Suppressor macrophage treated with lipopolysaccharide for 4 hours (primary cell): ENCODE measurements at regions not wholly inside any gene's neighbourhood (a gene's known extent, or its start where the extent isn't known, plus 50 kb on each side); places are given as distances from the start of the nearest gene placed in this dataset.
"Not testable (repeated sequence)": the region's sequence is repeated elsewhere in the genome, so short reads cannot be mapped to it uniquely, and the experiment has no call there.

Source experiments
- DNase-seq: peaks from one replicate; pipeline ENCODE4 v3.0.0-alpha.2; 2020

DNA sequence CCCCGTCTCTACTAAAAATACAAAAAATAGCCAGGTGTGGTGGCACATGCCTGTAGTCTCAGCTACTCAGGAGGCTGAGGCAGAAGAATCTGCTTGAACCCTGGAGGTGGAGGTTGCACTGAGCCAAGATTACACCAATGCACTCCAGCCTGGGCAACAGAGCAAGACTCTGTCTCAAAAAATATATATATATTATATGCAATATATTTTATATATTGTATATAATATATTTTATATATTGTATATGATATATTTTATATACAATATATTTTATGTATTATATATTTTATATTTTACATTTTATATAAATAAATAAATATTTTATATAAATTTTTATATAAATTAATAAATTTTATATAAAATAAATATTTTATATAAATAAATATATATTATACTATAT lies 140.2 kb upstream of the ATP11B start:
- DNase-seq, result not testable (repeated sequence)

DNA sequence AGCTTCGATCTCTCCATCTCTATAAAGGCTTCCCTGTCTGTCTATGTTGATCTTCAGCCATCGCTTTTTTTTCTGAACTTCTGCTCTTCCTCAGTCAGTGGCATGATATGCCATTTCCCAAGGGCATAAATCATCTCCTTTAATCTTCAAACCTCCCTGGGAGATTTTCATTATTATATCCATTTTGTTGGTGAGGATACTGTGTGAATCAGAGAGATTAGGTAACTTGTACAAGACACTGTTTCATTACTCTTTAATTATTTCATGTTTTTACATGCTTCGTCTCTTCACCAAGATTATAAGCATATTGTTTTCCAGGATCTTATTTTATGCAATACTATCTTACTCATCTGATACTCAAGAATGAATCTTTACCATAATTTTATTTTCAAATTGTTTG lies 124.8 kb upstream of the ATP11B start:
- DNase-seq, result no peak

DNA sequence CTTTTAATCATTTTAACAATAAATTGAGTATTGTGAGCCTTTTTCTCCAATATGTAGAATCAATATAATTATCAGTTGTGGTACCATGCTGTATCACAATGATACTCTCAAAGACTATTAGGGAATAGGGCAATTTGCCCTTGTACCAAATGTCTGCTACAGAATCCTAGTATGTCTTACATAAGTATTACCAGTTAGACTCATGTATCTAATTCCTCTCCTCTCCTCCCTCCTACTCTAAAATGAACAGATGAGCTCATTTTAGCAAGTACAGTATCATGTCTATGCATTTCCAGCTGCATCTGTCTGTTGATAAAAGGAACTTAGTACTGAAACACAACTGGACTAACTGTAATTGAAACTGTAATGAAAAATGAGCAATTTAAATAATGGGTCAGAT lies 124.3 kb upstream of the ATP11B start:
- no peak for DNase-seq

DNA sequence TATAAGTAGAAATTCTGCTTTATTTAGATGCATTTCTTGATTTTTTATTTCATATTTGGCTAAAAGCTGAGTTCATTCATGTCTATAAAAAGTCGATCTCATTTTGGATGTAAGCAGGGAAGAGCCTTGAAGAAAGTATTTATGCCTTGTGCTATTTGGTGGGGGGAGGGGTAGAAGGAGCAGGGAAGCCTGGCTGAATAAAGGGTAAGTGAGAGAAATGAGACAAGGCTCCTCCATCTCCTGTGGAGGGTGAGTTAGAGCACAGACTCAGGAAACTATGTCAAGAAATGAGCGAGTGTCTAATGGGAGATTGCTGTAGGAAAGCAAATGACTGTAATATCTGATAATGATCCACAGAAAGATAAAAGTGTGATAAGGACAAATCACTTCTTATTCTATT lies 121.8 kb upstream of the ATP11B start:
- DNase-seq, result no peak

DNA sequence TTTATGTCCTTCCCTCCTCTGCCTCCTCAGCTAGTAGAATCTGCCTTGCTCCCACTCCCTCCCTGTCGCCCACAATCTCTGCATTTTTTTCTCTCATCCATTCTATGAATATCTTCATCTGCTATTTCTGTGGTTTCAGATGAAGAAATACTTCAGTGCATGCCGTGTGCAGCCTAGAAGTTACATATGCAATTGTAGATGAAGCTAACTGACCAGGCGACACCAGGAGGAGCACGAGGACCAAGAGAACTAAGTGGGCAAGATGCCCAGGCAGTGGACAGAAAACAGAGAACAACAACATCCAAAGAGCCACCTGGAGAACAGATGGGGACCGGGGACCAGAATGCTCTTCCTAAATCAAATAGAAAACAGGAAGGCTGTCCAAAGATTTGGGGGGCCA lies 121.4 kb upstream of the ATP11B start:
- DNase-seq, result no peak

DNA sequence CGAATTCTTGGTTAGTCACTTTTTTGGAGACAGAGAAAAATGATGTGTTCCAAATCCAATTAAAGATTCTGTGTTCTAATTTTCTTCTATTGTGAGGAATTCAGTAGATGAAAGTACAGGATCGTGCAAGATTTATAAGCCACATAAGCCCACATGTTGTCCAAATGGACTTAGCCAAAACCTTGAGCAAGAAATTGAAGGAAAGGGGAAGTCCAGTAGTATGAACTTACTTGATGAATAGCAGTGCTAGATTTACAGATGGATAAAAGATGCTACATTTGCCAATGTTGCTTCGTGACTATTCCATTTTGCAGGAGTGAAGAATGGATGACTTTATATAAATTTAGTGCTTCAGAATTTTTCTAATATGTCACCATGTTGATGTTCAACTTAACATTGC lies 120.0 kb upstream of the ATP11B start:
- DNase-seq, result no peak

DNA sequence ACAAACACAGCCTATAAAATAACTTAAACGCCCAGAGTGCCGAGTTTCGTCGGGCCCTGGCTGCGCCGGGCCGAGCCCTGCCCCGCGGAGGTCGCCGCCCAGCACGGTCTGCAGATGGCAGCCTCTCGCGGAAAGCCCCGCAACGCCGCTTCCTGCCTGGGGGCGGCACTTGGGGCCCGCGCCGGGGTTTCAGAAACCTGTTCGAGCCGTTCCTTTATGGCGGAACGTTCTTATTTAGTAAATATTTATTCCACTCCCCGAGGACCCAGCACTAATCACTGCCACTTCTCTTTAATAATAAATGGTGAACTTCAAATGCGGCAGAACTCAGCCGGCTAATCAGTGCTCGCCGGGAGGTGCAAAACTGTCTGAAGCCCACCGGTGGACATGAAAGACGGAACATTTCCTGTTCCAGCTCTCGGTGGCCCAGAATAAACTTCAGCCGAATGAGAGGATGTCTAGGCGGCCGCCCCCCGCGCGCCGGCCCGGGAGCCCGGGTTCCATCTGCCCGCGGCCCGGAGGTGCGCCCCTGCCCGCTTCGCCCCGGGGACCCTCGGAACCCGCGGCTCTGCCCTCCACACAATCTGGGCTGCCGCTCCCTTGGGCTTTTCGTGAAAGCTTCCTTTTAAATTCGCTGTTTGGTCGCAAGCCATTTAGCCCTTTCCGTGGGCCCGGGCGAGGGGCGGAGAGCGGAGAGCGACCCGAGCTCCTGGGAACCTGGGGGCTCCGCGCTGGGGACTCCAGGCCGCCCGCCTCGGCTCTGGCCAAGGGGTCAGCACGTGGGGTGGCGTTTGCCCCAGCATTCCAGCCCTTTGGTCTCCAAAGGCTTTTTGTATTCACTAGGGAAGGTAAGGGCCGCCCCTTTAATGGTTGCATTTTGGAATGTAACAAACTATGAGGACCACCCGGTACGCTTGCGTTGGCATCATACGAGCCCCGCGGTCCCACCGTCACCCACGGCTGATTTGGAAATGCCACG lies 110.8 kb upstream of the ATP11B start:
- DNase-seq, result peak; percentile 43

DNA sequence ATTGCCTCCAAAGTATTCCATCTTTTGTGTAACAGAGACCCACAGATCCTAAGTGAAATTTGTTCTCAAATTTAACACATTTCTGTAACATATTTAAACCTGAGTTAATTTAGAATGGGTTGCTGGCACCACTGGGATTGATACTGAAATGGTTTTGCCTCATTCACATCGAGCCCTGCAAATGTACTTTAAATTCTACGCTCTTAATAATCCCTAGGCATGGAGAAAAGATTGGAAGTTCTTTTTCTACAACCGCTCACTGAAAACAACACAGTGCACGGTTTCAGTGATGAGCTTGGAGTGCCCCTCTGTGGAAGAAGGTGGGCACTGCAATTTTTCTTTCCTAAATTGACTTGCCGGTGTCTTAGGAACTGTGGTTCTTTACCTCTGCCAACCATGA lies 109.9 kb upstream of the ATP11B start:
- peak; percentile 74 for DNase-seq

DNA sequence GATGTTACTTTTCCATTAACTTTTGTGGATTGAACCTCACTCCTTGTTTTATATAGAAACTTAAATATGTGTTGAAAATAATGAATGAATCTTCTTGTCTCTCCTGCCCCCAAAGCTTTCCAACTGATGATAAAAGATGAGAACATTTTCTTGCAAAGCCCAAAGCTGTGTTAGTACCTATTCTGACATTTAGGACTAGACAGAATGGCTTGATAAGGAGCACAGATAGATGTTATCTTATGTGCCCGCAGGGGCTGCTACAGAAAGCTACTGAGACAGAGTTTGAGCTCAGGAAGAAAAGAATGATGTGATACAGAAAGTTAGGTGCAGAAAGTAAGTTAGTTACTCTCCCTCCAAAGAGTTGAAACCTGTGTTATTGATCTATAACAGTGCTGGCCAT lies 109.4 kb upstream of the ATP11B start:
- no peak for DNase-seq

DNA sequence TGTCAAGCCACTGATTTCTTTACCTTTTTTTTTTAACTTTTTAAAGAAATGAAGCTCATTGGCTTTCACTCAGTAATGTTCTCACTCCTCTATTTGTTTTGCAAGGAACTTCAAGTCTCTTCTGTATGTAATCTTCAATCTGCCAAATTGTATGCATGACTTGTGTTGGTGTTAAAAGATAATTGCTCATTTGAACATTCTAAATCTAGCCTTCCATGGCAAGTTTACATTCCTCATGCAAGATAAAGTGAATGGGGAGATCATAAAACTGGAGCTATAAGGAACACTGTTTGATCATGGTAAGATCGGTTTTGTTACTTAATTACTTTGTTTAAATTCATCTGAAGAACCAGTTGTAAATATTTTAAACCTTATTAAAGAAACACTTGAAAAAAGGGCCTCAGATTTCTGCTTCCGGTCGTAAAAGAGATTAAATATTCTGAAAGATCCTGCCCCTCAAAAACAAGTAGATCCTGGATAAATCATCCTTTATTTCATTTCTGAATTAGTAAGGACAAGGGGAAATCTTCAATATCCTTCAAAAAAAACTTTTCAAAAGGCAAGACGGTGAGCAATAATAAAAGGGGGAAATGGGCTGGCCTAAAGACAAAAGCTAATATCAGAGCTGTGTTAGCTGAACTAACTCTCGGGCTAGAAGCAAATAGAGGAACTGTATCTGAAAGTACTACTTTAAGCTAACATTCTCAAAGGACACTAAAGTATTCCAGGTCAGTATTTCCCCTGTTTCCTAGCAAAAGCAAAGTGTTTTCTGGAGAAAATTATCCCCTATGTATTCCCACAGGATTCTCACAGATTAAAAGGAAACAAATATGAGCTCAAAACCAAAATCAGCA lies 107.0 kb upstream of the ATP11B start:
- peak; percentile 3 for DNase-seq

DNA sequence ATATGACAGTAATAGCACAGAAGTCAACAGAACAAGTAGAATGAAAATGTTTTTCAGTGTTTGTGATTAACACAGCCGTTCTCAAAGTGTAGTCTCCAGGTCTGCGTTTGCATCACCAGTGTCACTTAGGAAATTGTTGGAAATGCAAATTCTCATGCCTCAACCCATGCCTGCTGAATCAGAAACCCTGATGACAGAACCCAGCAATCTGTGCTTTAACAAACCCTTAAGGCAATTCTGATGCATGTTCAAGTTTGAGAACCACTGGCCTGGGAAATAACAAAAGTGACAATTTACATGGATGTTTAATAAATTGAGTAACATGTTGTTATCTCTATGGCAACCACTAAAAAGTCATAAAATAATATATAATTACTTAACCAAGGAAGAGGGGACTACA lies 103.1 kb upstream of the ATP11B start:
- DNase-seq, result no peak

DNA sequence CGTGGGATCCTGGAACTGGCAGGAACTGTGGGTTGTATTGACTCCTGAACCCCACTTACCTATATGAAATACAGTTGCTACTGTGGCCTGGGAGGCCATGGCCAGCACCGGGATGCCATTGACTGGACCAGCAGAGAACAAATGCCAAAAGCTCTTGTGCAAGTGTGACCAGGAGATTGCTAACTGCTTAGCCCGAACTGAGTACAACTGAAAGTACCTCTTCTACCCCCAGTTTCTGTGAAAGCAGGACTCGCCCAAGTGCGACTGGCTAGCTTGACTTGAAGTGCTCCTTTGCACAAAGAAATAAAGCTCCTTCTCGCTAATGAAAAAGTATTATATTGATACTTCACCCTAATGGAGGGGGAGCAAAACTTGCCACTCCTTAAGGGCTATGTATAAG lies 101.3 kb upstream of the ATP11B start:
- DNase-seq, result no peak

DNA sequence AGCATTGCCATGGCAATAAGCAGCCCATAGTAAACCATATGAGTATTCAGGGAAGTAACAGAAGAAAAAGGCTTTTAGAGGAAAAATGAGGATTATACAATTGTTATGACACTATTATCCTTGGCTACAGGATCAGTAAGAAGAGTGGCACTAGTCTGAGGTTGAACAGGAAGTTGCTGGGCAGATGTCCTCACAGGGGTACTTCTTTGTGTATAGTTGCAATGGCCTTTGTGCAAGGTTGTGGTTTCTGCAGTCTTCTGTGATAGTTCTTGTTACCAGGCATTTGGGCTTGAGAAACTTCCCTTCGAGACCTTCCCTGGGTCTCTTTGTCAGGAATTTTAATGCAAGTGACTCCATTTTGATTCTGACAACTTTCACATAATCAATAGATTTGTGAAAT lies 100.6 kb upstream of the ATP11B start:
- peak; percentile 24 for DNase-seq

DNA sequence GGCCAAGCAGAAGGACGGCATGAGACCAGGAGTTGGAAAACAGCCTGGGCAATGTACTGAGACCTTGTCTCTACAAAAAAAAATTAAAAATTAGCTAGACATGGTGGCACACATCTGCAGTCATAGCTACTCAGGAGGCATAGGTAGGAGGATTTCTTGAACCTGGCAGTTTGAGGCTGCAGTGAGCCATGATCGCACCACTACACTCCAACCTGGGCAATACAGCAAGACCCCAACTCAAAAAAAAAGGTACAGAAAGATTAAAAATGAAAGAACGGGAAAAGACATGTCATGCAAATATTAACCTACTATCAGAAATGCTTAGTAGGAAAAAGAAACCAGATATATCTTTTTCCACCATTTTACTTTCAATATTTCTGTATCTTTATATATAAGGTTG lies 99.6 kb upstream of the ATP11B start:
- DNase-seq, result no peak

DNA sequence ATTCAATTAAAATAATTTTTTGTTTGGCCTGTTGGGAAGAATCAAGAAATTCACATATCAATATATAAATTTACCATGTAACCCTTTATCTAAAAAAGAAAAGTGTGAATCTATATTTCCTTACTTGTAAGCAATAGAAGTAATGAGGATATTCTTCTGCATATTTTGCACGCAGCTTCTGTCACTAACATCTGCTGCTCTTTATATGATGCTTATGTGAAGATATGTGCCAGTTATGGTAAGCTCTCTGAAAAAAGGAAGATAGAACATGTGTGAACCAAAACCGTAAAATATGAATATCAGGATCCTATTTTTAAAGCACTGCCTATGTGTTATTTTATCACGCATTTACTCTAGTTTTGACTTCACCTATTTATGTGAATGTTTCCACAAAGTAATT lies 96.4 kb upstream of the ATP11B start:
- DNase-seq, result no peak

DNA sequence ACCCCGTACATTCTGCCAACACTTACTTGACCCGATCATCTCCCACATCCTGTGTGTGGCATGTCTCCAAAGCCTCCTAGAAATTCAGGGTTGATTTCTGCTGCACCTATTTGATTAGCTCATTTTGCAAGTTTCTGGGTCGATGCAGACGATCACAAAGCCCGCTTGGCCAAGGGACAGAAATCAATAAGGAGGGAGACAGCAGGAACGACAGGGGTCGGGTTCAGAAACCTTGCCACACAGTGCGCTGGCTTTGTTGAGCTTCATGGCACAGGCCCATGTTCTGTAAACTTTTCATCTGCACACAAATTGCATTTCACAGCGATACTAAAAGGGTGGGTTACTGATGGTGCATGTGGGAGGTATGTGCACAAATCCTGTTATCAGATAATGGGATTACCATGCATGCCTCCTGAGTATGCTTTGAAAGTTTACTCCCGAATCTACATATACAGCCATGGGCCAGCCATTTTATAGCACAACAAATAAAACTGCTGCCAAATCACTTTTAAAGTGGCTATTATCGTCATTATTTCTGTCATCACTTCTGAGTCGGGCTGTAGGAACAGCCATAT lies 95.9 kb upstream of the ATP11B start:
- DNase-seq, result no peak

DNA sequence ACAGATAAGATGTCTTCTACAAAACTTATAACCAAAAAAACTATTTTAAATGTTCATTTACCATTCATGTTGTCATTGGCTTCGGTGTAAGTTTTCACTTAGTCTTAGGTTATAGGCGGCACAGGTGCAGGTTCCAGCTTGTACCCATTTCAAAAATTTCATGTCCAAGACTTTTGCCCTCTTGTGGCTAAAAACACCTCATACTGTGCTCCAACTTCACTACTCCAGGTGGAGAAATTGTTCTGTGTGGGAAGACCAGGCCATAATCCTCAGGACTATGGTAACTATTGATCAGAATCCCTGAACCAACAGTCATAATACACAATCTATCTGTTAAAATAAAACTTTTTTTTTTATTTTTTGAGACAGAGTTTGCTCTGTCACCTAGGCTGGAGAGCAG lies 95.2 kb upstream of the ATP11B start:
- no peak for DNase-seq

DNA sequence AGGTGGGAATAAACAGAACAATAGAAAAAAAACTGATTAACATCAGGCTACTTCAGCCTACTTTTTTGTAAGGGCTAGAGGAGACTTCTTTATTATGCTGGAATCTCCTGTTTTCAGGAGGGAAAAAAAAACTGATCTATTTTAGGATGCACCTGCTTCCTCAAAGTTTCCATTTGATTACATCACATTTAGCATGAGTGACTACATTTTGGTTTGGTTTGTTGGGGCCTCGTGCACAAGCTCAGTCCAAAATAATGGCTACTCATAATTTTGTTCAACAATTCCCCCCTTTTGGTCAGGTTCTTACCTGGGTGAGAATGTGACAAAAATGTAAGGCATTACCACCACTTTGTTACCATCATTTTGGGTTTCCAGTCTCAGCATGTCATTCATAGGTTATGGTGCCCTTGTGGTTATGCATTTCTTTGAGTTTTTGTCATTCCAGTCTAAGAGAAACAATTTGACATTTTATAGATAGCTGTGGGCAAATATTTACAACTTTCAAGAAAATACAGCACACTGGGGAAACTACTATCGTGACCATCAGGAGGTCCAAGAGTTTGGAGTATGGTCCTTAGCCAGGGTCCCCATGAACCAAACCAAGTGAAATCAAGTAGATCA lies 93.6 kb upstream of the ATP11B start:
- no peak for DNase-seq

DNA sequence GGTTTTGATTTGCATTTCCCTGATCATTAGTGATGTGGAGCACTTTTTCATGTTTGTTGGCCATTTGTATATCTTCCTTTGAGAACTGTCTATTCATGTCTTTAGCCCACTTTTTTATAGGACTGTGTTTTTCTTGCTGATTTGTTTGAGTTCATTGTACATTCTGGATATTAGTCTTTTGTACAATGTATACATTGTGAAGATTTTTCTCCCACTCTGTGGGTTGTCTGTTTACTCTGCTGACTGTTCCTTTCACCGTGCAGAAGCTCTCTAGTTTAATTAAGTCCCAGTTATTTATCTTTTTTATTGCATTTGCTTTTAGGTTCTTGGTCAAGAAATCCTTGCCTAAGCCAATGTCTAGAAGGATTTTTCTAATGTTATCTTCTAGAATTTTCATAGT lies 91.1 kb upstream of the ATP11B start:
- DNase-seq, result no peak

DNA sequence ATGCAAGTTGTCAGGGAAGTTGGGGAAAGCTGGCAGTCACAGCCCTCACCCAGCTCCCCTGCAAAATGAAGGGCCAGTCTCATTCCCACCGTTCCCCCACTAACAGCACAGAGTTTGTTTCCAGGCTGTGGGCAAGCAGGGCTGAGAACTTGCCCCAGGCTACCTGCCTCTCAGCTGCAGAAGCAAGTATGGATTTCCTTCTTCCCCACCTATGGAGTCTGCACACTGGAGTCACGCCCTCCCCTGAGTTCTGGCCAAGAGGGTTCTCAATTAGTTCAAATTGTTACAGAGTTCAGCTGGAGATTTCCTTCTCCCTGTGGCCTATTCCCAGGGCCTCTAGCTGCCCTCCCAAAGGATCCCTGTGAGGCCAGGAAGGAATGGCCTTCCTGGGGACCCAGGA lies 90.1 kb upstream of the ATP11B start:
- no peak for DNase-seq

DNA sequence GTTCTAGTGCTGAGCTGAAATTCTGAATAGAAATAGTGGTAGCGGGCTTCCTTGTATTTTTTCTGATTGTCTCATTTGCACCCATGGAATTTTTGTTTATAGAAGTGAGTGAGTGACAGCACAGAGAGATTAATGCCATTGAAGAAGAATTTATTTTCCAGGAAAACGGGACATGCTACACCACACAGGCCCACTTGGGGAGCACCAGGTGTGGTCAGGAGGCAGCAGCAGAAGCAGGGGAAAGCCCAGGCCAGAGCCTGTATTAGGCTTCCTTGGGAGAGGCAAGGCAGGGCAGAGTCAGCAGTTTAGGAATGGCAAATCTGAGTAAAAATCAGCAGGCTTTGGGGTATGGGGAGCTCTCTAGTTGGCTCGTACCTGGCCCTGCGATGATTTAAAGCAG lies 88.4 kb upstream of the ATP11B start:
- DNase-seq, result no peak

DNA sequence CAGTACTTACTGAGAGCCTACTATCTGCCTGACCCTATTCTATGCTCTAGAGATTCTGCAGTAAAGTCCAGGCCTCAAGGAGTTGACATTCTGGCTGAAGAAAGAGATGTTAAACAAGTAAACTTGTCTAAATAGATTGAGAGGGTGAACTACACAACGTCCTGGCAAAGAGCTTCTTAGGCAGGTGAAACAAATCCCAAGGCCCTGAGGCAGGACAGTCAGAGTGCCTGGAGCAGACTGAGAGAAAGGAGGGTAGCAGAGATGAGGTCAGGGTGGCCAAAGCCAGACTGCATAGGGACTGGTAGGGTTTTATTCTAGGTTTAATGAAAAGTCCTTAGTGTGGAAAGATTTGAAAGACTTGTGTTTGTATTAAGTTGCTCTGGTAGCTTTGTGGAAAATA lies 84.5 kb upstream of the ATP11B start:
- no peak for DNase-seq

DNA sequence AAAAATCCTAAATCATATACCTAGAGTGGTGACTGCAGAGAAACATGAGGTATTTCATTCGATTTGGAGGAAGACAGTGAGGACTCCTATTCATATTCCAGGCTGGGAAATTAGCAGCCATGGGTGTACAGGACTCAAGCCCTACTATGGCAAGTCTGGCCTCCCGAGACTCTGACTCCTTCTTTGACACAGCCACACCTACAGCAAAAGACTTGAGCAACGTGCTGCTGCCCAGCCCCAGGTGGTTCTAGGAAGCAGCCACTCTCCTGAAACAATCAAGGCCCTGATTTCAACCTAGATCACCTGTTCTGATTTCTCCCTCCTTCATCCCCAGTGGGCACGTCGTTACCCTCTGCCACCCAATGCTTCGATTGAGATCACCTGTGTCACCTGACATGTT lies 84.0 kb upstream of the ATP11B start:
- DNase-seq, result no peak
